Esophagus muscularis mucosa (tissue), 4 donors: ENCODE measurements at regions not wholly inside any gene's neighbourhood (a gene's known extent, or its start where the extent isn't known, plus 50 kb on each side); places are given as distances from the start of the nearest gene placed in this dataset.

Experiments used
- EP300 ChIP-seq: sonication (generic); formaldehyde crosslinking; IDR thresholded peaks from one replicate; pipeline ENCODE4 v1.6.1; 2017; ENCODE audit warnings: antibody characterized with exemption
- POLR2A ChIP-seq: fragments of 450-650 bp; IDR thresholded peaks from one replicate; pipeline ENCODE4 v1.6.1; 2017; ENCODE audit warnings: antibody characterized with exemption, moderate library complexity, mild to moderate bottlenecking, low read depth
- TF ChIP-seq, protein P1 (sequence below), 3 experiments: fragments of 200-600 bp in 2 of 3; fragments of 450-650 bp in 1 of 3; sonication (generic) in 2 of 3; IDR thresholded peaks; one replicate each; pipeline ENCODE4 v1.5.1; 2017 to 2019; ENCODE audit warnings: antibody characterized with exemption in 3 of 3, mild to moderate bottlenecking in 2 of 3, moderate library complexity in 1 of 3

DNA sequence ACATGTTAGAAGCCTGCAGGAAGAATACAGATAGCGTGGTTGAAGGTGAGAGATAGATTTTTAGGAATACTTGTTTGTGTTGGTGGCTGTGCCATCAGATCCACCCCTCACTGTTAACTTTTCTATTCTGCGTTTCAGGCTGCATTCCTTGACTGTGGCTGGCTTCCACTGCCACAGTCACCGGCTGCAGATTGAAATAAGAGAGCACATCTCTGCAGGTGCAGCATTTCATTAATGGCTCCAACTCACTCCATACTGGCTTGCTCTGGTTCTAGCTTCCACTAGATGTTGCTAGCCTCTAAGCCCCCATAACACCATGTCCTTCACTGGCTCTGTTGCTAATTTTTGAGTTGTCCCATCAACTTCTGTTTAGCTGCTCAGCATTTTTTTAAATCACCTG is 286.5 kb downstream of the CPS1 start:
- TF ChIP-seq EP300: no peak
- TF ChIP-seq, protein P1, sequence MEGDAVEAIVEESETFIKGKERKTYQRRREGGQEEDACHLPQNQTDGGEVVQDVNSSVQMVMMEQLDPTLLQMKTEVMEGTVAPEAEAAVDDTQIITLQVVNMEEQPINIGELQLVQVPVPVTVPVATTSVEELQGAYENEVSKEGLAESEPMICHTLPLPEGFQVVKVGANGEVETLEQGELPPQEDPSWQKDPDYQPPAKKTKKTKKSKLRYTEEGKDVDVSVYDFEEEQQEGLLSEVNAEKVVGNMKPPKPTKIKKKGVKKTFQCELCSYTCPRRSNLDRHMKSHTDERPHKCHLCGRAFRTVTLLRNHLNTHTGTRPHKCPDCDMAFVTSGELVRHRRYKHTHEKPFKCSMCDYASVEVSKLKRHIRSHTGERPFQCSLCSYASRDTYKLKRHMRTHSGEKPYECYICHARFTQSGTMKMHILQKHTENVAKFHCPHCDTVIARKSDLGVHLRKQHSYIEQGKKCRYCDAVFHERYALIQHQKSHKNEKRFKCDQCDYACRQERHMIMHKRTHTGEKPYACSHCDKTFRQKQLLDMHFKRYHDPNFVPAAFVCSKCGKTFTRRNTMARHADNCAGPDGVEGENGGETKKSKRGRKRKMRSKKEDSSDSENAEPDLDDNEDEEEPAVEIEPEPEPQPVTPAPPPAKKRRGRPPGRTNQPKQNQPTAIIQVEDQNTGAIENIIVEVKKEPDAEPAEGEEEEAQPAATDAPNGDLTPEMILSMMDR (IDR thresholded peaks at IDR 0.05): no peak
- TF ChIP-seq POLR2A: no peak
